RWPE2 (cell line): ENCODE measurements at regions not wholly inside any gene's neighbourhood (a gene's known extent, or its start where the extent isn't known, plus 50 kb on each side); places are given as distances from the start of the nearest gene placed in this dataset.

ENCODE experiments used
- ATAC-seq: fragments of 200-7000 bp; cut with Tn5 transposase; 3 replicates; pipeline ENCODE4 v1.9.1; 2021; ENCODE audit warnings: low read depth
- DNase-seq: peaks from one replicate; pipeline ENCODE4 v3.0.0-alpha.2; 2020; ENCODE audit warnings: low spot score
- H3K27ac ChIP-seq: fragments of 450-650 bp; 2 replicates; pipeline ENCODE4 v1.5.1; 2017; ENCODE audit warnings: mild to moderate bottlenecking; ENCODE audit not compliant: poor library complexity, severe bottlenecking
- H3K27me3 ChIP-seq: fragments of 250-450 bp; sonication (Bioruptor Pico); 2 replicates; pipeline ENCODE4 v1.5.1; 2021; ENCODE audit warnings: mild to moderate bottlenecking, moderate library complexity; ENCODE audit not compliant: insufficient read depth, poor library complexity, severe bottlenecking
- H3K36me3 ChIP-seq: fragments of 250-450 bp; sonication (Bioruptor Pico); 2 replicates; pipeline ENCODE4 v1.5.1; 2020; ENCODE audit warnings: low read depth, mild to moderate bottlenecking, moderate library complexity
- H3K4me1 ChIP-seq: fragments of 250-450 bp; sonication (Bioruptor Pico); 2 replicates; pipeline ENCODE4 v1.5.1; 2021; ENCODE audit warnings: mild to moderate bottlenecking, moderate library complexity; ENCODE audit not compliant: insufficient read depth, poor library complexity, severe bottlenecking
- H3K4me3 ChIP-seq: fragments of 250-450 bp; sonication (Bioruptor Pico); 2 replicates; pipeline ENCODE4 v1.5.1; 2021; ENCODE audit warnings: mild to moderate bottlenecking, moderate library complexity; ENCODE audit not compliant: severe bottlenecking
- H3K9me3 ChIP-seq: fragments of 250-450 bp; sonication (Bioruptor Pico); 2 replicates; pipeline ENCODE4 v1.5.1; 2021; ENCODE audit warnings: mild to moderate bottlenecking, moderate library complexity; ENCODE audit not compliant: severe bottlenecking
- TF ChIP-seq, protein P1 (sequence below): fragments of 450-650 bp; IDR thresholded peaks from one replicate; pipeline ENCODE4 v1.5.1; 2017; ENCODE audit warnings: mild to moderate bottlenecking, moderate library complexity; ENCODE audit not compliant: poor library complexity, severe bottlenecking

DNA sequence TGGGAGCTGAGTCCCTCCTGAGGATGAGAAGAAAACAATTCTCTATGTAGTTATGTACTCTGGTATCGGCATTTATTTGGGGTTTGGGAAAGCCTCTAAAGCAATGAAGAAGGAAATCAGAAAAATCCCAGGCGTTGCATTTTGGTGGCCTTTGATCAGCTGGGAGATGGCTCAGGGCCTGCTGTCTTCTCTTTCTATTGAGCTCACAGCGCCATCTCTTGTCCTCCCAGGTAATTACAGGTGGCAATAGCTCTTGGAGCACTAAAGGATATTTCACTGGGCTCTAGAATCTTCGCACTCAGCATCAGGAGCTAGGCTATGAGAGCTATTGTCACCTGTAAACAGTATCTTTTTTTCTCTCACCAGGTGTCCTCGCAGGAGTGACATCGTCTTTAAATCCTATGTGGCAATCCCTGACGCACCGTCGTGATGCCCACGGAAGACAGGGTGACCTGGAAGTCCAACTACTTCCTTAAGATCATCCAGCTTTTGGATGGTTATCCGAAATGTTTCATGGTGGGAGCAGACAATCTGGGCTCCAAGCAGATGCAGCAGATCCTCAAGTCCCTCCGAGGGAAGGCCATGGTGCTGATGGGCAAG, 76.1 kb upstream of the PMAIP1 start:
- Histone ChIP-seq H3K27ac (no peak overlapping the region), H3K4me3 (no peak overlapping the region), H3K36me3 (no peaks in the 10 kb centered on the region), H3K9me3 (no peaks in the 10 kb centered on the region), H3K4me1 (no peaks in the 10 kb centered on the region), H3K27me3 (no peaks in the 10 kb centered on the region)
- DNase-seq (no peak), ATAC-seq (peak; percentile 80)
- TF ChIP-seq, protein P1, sequence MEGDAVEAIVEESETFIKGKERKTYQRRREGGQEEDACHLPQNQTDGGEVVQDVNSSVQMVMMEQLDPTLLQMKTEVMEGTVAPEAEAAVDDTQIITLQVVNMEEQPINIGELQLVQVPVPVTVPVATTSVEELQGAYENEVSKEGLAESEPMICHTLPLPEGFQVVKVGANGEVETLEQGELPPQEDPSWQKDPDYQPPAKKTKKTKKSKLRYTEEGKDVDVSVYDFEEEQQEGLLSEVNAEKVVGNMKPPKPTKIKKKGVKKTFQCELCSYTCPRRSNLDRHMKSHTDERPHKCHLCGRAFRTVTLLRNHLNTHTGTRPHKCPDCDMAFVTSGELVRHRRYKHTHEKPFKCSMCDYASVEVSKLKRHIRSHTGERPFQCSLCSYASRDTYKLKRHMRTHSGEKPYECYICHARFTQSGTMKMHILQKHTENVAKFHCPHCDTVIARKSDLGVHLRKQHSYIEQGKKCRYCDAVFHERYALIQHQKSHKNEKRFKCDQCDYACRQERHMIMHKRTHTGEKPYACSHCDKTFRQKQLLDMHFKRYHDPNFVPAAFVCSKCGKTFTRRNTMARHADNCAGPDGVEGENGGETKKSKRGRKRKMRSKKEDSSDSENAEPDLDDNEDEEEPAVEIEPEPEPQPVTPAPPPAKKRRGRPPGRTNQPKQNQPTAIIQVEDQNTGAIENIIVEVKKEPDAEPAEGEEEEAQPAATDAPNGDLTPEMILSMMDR, result peak; percentile 92

GRCh38 chr18:59822612-59823550, 76.9 kb upstream of the PMAIP1 start:
- TF ChIP-seq, protein P1, result no peak
- Histone ChIP-seq H3K36me3 (no peaks in the 10 kb centered on the region), H3K4me1 (no peaks in the 10 kb centered on the region), H3K9me3 (no peaks in the 10 kb centered on the region), H3K4me3 (no peak overlapping the region), H3K27me3 (no peaks in the 10 kb centered on the region), H3K27ac (no peak overlapping the region)
- ATAC-seq (no peak), DNase-seq (no peak)

DNA sequence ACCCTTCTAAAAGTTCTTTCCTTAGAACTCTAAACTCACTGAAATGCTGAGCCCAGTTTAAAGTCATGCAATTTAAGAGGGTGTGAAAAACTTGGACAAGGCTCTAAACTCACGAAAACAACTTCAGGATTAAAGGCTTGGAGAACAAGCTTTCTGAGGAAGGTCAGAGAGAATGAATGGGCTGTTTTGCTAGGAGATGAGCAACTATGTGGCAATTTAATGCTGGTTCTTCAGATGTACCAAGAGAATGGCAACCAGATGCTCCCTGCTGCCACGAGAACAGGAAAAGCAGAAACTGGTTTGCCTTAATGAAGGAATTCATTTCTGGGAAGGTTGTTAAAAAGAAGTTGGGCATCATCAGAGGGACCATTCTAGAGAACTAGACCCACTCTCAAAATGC, 77.8 kb upstream of the PMAIP1 start:
- no peak; the same call in 2 of the 3 replicates for ATAC-seq

GRCh38 chr18:59820663-59821062, 79.1 kb upstream of the PMAIP1 start:
- Histone ChIP-seq H3K9me3 (no peaks in the 10 kb centered on the region), H3K4me1 (no peaks in the 10 kb centered on the region), H3K4me3 (no peak overlapping the region), H3K27ac (no peak overlapping the region), H3K27me3 (no peaks in the 10 kb centered on the region), H3K36me3 (no peaks in the 10 kb centered on the region)
- DNase-seq (no peak), ATAC-seq (no peak)
- TF ChIP-seq, protein P1, result no peak

More for the DNA sequence above, 77.8 kb upstream of the PMAIP1 start:
- Histone ChIP-seq H3K27ac (no peak overlapping the region), H3K36me3 (no peaks in the 10 kb centered on the region), H3K9me3 (no peaks in the 10 kb centered on the region), H3K4me3 (no peak overlapping the region), H3K27me3 (no peaks in the 10 kb centered on the region), H3K4me1 (no peaks in the 10 kb centered on the region)
- TF ChIP-seq, protein P1, result no peak
- no peak for DNase-seq
